ENCODE measurements at regions not wholly inside any gene's neighbourhood (a gene's known extent, or its start where the extent isn't known, plus 50 kb on each side); places are given as distances from the start of the nearest gene placed in this dataset.

GRCh38 chr1:193850745-193851144 lies 664.3 kb upstream of the B3GALT2 start:
- no peak for DNase-seq (ENCODE audit: low read depth)
- no peak overlapping the region for H3K4me3 ChIP-seq (ENCODE audit: low read depth, low read length)
- TF ChIP-seq CTCF (conservative IDR thresholded peaks at IDR 0.05; ENCODE audit: low read depth, low read length), result no peak

GRCh38 chr1:193846876-193847604 lies 660.6 kb upstream of the B3GALT2 start:
- no peak overlapping the region for H3K4me3 ChIP-seq (ENCODE audit: low read depth, low read length)
- no peak for DNase-seq (ENCODE audit: low read depth)
- no peak for TF ChIP-seq CTCF (conservative IDR thresholded peaks at IDR 0.05; ENCODE audit: low read depth, low read length)

GRCh38 chr1:193846411-193846810 lies 660.0 kb upstream of the B3GALT2 start:
- H3K4me3 ChIP-seq (ENCODE audit: low read depth, low read length), result no peak overlapping the region
- TF ChIP-seq CTCF (conservative IDR thresholded peaks at IDR 0.05; ENCODE audit: low read depth, low read length), result no peak
- DNase-seq (ENCODE audit: low read depth), result no peak

- TF ChIP-seq CTCF (conservative IDR thresholded peaks at IDR 0.05; ENCODE audit: low read depth, low read length), result no peak
Measured at GRCh38 chr1:193841857-193842256, 655.4 kb upstream of the B3GALT2 start.

DNA sequence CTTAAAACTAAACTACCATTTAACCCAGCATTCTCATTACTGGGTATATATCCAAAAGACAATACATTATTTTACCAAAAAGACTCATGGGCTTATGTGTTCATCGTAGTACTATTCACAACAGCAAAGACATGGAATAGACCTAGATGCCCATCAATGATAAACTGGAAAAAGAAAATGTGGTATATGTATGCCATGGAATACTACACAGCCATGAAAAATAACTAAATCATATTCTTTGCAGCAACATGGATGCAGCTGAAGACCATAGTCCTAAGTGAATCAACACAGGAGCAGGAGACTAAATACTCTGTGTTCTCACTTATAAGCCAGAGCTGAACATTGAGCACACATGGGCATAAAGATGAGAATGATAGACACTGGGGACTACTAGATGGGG lies 645.1 kb upstream of the B3GALT2 start:
- no peak overlapping the region for H3K4me3 ChIP-seq (ENCODE audit: low read depth, low read length)
- no peak for TF ChIP-seq CTCF (conservative IDR thresholded peaks at IDR 0.05; ENCODE audit: low read depth, low read length)
- no peak for DNase-seq (ENCODE audit: low read depth)

More at GRCh38 chr1:193841857-193842256, 655.4 kb upstream of the B3GALT2 start:
- no peak overlapping the region for H3K4me3 ChIP-seq (ENCODE audit: low read depth, low read length)
- no peak for DNase-seq (ENCODE audit: low read depth)

DNA sequence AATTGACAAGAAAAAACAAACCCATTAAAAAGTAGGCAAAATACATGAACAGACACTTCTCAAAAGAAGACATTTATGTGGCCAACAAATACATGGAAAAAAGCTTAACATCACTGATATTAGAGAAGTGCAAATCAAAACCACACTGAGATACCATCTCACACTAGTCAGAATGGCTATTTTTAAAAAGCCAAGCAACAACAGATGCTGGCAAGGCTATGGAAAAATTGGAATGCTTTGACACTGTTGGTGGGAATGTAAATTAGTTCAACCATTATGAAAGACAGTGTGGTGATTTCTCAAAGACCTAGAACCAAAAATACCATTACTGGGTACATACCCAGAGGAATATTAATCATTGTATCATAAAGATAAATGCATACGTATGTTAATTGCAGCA lies 641.1 kb upstream of the B3GALT2 start:
- TF ChIP-seq CTCF (conservative IDR thresholded peaks at IDR 0.05; ENCODE audit: low read depth, low read length), result no peak
- no peak overlapping the region for H3K4me3 ChIP-seq (ENCODE audit: low read depth, low read length)
- no peak for DNase-seq (ENCODE audit: low read depth)

- H3K4me3 ChIP-seq (ENCODE audit: low read depth, low read length), result no peak overlapping the region
- no peak for TF ChIP-seq CTCF (conservative IDR thresholded peaks at IDR 0.05; ENCODE audit: low read depth, low read length)
Measured at GRCh38 chr1:193819376-193819775, 633.0 kb upstream of the B3GALT2 start.

More at GRCh38 chr1:193819376-193819775, 633.0 kb upstream of the B3GALT2 start:
- no peak for DNase-seq (ENCODE audit: low read depth)

All from epithelial cell of proximal tubule (primary cell).